Adrenal gland (tissue), 9 donors: ENCODE measurements at regions not wholly inside any gene's neighbourhood (a gene's known extent, or its start where the extent isn't known, plus 50 kb on each side); places are given as distances from the start of the nearest gene placed in this dataset.

Experiments
- DNase-seq, 7 donors: peaks; one replicate each; pipeline ENCODE4 v3.0.0-alpha.2; 2019 to 2020
- H3K27ac ChIP-seq, 5 donors: fragments of 200-600 bp; sonication (generic) in 4 of 5; 1 replicate in 3 of 5; 2 replicates in 2 of 5; pipeline versions ENCODE4 v1.5.1 to v1.8.0; 2016 to 2020; ENCODE audit warnings: mild to moderate bottlenecking in 1 of 5
- H3K27me3 ChIP-seq: fragments of 200-600 bp; 2 replicates; pipeline ENCODE4 v1.8.0; 2021
- H3K36me3 ChIP-seq, 2 donors: fragments of 200-600 bp; replicated peaks in 1 of 2; 1 replicate in 1 of 2; 2 replicates in 1 of 2; pipeline versions ENCODE4 v1.5.1 to v1.8.0; 2018 to 2022
- H3K4me1 ChIP-seq, 2 donors: fragments of 200-600 bp; replicated peaks in 1 of 2; 1 replicate in 1 of 2; 2 replicates in 1 of 2; pipeline versions ENCODE4 v1.5.1 to v1.8.0; 2018 to 2021
- H3K4me3 ChIP-seq, 4 donors: fragments of 200-600 bp; sonication (generic) in 3 of 4; one replicate each; pipeline ENCODE4 v1.5.1; 2016 to 2018
- H3K9me3 ChIP-seq, 3 donors: fragments of 200-600 bp; sonication (generic) in 1 of 3; replicated peaks in 1 of 3; 1 replicate in 2 of 3; 2 replicates in 1 of 3; pipeline versions ENCODE4 v1.5.1 to v1.8.0; 2016 to 2021
- CTCF ChIP-seq, 6 experiments: fragments of 450-650 bp in 4 of 6; fragments of 200-600 bp in 2 of 6; sonication (generic) in 1 of 6; IDR thresholded peaks; 1 replicate in 5 of 6; 2 replicates in 1 of 6; pipeline versions ENCODE4 v1.5.1 to v1.8.0; 2016 to 2021; ENCODE audit warnings: antibody characterized with exemption in 6 of 6, mild to moderate bottlenecking in 2 of 6, moderate library complexity in 1 of 6
- POLR2A ChIP-seq, 2 donors: fragments of 450-650 bp; IDR thresholded peaks; one replicate each; pipeline ENCODE4 v1.6.1; 2017; ENCODE audit warnings: antibody characterized with exemption in 2 of 2, mild to moderate bottlenecking in 2 of 2, moderate library complexity in 1 of 2
- WGBS, 4 donors: extraction: QIAGEN DNeasy Blood & Tissue Kit in 2 of 4; methylation state at CpG; one replicate each; pipeline versions ENCODE4 v1.1.5 to v1.1.7; 2013 to 2017; 5-methylcytosine and 5-hydroxymethylcytosine counted together
- intact Hi-C, 2 donors: fragments of 100-400 bp; cut with DNase I; formaldehyde crosslinking; loops; one replicate each; pipeline versions ENCODE4 v1.14.1 to v1.15.0; 2022 to 2023
- donor health status: healthy with polysubstance abuse.
- donor health status: Bipolar disorder and iron deficiency.
- donor health status: DM: yes; HTN: yes; CAD: no.
- donor health status: DM: no; HTN: no; CAD: no.
- donor health status: DM: no; HTN: no; CAD: no.

- no peak overlapping the region for H3K4me3 ChIP-seq
- H3K4me1 ChIP-seq = no peaks in the 10 kb centered on the region
- no peak for DNase-seq
- H3K36me3 ChIP-seq = no peaks in the 10 kb centered on the region
- no peak overlapping the region for H3K27ac ChIP-seq
- no peak for TF ChIP-seq POLR2A (IDR thresholded peaks at IDR 0.05)
- no peak for TF ChIP-seq CTCF (IDR thresholded peaks at IDR 0.05)
- H3K27me3 ChIP-seq = no peaks in the 10 kb centered on the region
- intact Hi-C loops = no loop called here
- H3K9me3 ChIP-seq = no peaks in the 10 kb centered on the region
These were observed 198.7 kb downstream of the IRS2 start for GRCh38 chr13:109587689-109588088.

- no peak overlapping the region for H3K27ac ChIP-seq
- 71 to 75% (median 73%) methylated on average over 9 of the region's 9 CpGs for WGBS, 4 donors
- intact Hi-C loops = no loop called here
These were observed 199.7 kb downstream of the IRS2 start for GRCh38 chr13:109586509-109587346.

GRCh38 chr13:109584844-109585361, 201.5 kb downstream of the IRS2 start:
- no peak for DNase-seq
- H3K4me1 ChIP-seq = no peaks in the 10 kb centered on the region
- intact Hi-C loops = no loop called here
- 58 to 68% (median 63%) methylated on average over 5 of the region's 5 CpGs for WGBS, 4 donors
- no peak overlapping the region for H3K27ac ChIP-seq
- H3K9me3 ChIP-seq = no peaks in the 10 kb centered on the region
- TF ChIP-seq CTCF (IDR thresholded peaks at IDR 0.05) = no peak
- TF ChIP-seq POLR2A (IDR thresholded peaks at IDR 0.05) = no peak
- H3K27me3 ChIP-seq = no peaks in the 10 kb centered on the region
- H3K36me3 ChIP-seq = no peaks in the 10 kb centered on the region
- H3K4me3 ChIP-seq = no peak overlapping the region

More at GRCh38 chr13:109586509-109587346, 199.7 kb downstream of the IRS2 start:
- TF ChIP-seq POLR2A (IDR thresholded peaks at IDR 0.05) (no peak), CTCF (IDR thresholded peaks at IDR 0.05) (no peak)
- no peaks in the 10 kb centered on the region for H3K27me3 ChIP-seq
- no peaks in the 10 kb centered on the region for H3K36me3 ChIP-seq
- H3K4me1 ChIP-seq = no peaks in the 10 kb centered on the region
- no peak overlapping the region for H3K4me3 ChIP-seq
- no peaks in the 10 kb centered on the region for H3K9me3 ChIP-seq
- no peak for DNase-seq

GRCh38 chr13:109577191-109577700, 209.1 kb downstream of the IRS2 start:
- Histone ChIP-seq H3K27ac (no peak overlapping the region), H3K36me3 (no peaks in the 10 kb centered on the region), H3K9me3 (no peaks in the 10 kb centered on the region), H3K27me3 (no peaks in the 10 kb centered on the region), H3K4me3 (no peak overlapping the region), H3K4me1 (no peaks in the 10 kb centered on the region)
- WGBS, 4 donors = 84 to 100% (median 95%) methylated on average over 2 of the region's 2 CpGs
- DNase-seq = no peak
- intact Hi-C loops = no loop called here
- no peak for TF ChIP-seq CTCF (IDR thresholded peaks at IDR 0.05)
- TF ChIP-seq POLR2A (IDR thresholded peaks at IDR 0.05) = no peak
